AG04449 (cell line): ENCODE measurements at regions not wholly inside any gene's neighbourhood (a gene's known extent, or its start where the extent isn't known, plus 50 kb on each side); places are given as distances from the start of the nearest gene placed in this dataset.
A peak's percentile ranks its signal among the peaks of the same experiment; 100 is the strongest.

Experiments
- CTCF ChIA-PET: fragments of 350-600 bp; formaldehyde crosslinking; extraction: SDS; loops from one replicate; lab custom pipeline; 2021; ENCODE audit warnings: antibody characterized with exemption; lab: Yijun Ruan, JAX
- POLR2A ChIA-PET: fragments of 400-600, 350-600 bp; formaldehyde crosslinking; extraction: SDS; loops from one replicate; lab custom pipeline; 2020; ENCODE audit warnings: antibody characterized with exemption, inconsistent platforms; lab: Yijun Ruan, JAX
- DNase-seq: peaks from one replicate; pipeline ENCODE4 v3.0.0-alpha.2; 2010; ENCODE audit warnings: low read depth, low spot score
- H3K4me3 ChIP-seq: 2 replicates; pipeline ENCODE4 v1.5.1; 2011; ENCODE audit warnings: low read depth, mild to moderate bottlenecking, control low read depth, low read length
- TF ChIP-seq, protein P1 (sequence below): IDR thresholded peaks from one replicate; pipeline ENCODE4 v1.5.1; 2011; ENCODE audit warnings: mild to moderate bottlenecking, moderate library complexity, low read length, control low read depth, inconsistent platforms; ENCODE audit not compliant: insufficient read depth; ENCODE audit errors: missing control alignments

DNA sequence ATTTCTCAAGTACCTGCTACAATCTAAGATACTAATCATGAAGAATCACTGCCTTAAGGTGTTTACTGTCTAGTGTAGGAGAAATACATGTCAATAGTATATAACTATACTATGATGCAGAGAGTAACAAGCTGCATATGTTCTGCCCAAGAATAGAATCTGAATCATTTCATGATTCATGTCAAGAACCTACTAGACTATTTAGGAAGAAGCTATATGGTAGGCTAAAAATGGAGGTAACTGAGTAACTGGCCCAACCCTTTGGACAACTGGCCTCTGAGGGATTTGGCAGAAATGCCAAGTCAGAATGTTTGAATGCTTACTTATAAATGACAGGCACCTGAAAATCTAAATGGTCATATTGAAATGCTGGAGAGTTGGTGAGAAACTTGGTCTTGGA, 59.9 kb upstream of the DGKG start:
- ChIA-PET CTCF (no interaction called here), POLR2A (interaction anchor here (0.5 kb wide), 1 partner anchor 484 kb away, joined by 3 read pairs; the partner anchor contains the start of gene TRA2B)
- no peak for DNase-seq
- H3K4me3 ChIP-seq, result no peak overlapping the region
- TF ChIP-seq, protein P1, sequence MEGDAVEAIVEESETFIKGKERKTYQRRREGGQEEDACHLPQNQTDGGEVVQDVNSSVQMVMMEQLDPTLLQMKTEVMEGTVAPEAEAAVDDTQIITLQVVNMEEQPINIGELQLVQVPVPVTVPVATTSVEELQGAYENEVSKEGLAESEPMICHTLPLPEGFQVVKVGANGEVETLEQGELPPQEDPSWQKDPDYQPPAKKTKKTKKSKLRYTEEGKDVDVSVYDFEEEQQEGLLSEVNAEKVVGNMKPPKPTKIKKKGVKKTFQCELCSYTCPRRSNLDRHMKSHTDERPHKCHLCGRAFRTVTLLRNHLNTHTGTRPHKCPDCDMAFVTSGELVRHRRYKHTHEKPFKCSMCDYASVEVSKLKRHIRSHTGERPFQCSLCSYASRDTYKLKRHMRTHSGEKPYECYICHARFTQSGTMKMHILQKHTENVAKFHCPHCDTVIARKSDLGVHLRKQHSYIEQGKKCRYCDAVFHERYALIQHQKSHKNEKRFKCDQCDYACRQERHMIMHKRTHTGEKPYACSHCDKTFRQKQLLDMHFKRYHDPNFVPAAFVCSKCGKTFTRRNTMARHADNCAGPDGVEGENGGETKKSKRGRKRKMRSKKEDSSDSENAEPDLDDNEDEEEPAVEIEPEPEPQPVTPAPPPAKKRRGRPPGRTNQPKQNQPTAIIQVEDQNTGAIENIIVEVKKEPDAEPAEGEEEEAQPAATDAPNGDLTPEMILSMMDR, result no peak

DNA sequence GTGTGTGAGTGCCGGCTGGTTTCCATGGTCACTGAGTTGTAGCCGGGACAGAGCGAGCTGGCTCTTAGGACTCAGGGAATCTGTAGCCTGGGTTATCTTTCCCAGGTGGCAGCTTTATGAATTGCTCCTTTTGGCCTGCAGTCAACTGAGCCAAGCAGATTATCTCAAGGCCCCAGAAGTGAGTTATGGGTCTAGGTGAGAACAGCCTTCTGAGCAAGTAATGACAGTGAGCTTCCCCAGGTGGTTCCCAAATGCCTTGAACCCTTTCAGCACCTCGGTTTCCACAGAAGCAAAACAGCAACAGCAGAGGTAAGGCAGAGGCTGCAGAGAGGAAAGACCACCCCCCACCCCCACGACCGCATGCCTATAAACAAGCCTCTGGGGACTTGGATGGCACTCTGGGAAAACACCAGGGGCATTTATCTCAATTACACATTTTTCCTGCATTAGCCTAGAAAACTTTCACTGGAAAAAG, 56.7 kb upstream of the DGKG start:
- POLR2A ChIA-PET, result no interaction called here
- no peak overlapping the region for H3K4me3 ChIP-seq
- CTCF ChIA-PET, result interaction anchor here (0.6 kb wide), 1 partner anchor 13 kb away, joined by 3 read pairs; no protein-coding TSS in a partner anchor
- no peak for DNase-seq
- TF ChIP-seq, protein P1, result no peak

- peak; percentile 77 for DNase-seq
- CTCF ChIA-PET, result no interaction called here
- POLR2A ChIA-PET, result no interaction called here
- no peak overlapping the region for H3K4me3 ChIP-seq
- TF ChIP-seq, protein P1, result no peak
Measured at GRCh38 chr3:186417791-186418190, 55.8 kb upstream of the DGKG start.

DNA sequence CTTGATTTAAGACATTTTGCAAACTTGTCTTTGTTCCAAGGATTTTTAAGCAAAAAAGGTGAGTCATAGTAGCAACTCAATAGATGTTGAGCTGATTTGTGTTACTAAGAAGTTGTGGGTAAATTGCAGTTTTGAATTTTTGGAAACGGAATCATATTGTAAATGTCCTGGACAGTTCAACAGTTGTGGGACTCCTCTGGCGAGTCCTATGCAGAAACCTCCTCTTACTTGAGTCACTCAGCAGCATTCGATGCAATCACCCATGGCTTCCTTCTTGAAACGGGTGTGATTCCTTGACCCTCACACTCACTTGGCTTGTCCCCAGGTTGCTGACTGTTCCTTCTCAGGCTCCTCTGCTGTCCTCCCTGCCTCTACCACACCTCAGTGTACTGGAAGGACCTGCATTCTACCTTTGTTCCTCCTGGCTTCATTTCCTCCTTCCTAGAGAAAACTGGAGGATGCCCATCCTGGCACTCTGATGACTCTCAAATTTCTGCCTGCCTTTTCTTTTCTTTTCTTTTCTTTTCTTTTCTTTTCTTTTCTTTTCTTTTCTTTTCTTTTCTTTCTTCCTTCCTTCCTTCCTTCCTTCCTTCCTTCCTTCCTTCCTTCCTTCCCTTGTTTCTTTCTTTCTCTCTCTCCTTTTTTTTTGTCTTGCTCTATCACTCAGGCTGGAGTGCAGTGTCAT, 52.8 kb upstream of the DGKG start:
- CTCF ChIA-PET, result interaction anchor here (1.4 to 1.9 kb wide), 3 partner anchors 125 to 471 kb away, joined by 3 to 5 read pairs (median 4); no protein-coding TSS in a partner anchor
- peak; percentile 46 for DNase-seq
- no peak overlapping the region; the same call in 1 of the 2 replicates for H3K4me3 ChIP-seq
- TF ChIP-seq, protein P1, result no peak
- POLR2A ChIA-PET, result no interaction called here

- H3K4me3 ChIP-seq, result peak overlapping the region; percentile 43
- TF ChIP-seq, protein P1, result no peak
- CTCF ChIA-PET, result interaction anchor here (1.2 to 1.6 kb wide), 3 partner anchors 12 to 470 kb away, joined by 3 to 5 read pairs (median 4); no protein-coding TSS in a partner anchor
- POLR2A ChIA-PET, result no interaction called here
- no peak for DNase-seq
Measured at GRCh38 chr3:186413615-186414415, 51.8 kb upstream of the DGKG start.

DNA sequence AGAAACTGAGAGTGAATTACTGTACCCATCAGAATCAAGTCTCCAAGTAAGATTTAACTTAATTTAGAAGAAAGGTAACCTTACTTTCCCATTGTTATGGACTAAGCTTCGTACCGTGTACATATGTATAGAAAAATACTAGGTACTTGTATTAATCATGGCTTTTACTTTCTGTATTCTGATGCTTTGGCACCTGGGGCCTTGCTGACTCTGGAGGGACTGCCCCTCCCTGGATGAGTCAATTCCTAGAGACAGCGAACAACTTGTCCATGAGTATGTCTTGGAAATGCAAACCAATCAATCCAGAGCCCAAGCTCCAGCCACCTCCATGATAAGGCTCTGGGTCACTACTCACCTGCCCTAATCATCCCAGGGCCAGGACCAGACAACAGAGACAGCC, 50.0 kb upstream of the DGKG start:
- no peak for DNase-seq
- POLR2A ChIA-PET, result no interaction called here
- CTCF ChIA-PET, result no interaction called here
- H3K4me3 ChIP-seq, result no peak overlapping the region
- TF ChIP-seq, protein P1, result no peak
